Peyer's patch (tissue), 4 donors: ENCODE measurements at regions not wholly inside any gene's neighbourhood (a gene's known extent, or its start where the extent isn't known, plus 50 kb on each side); places are given as distances from the start of the nearest gene placed in this dataset.

Source experiments
- DNase-seq, 3 donors: peaks; one replicate each; pipeline ENCODE4 v3.0.0-alpha.2; 2017 to 2019
- H3K27ac ChIP-seq, 4 donors: fragments of 200-600 bp; sonication (generic); one replicate each; pipeline ENCODE4 v1.5.1; 2016 to 2019
- H3K27me3 ChIP-seq, 2 donors: fragments of 200-600 bp; sonication (generic); one replicate each; pipeline ENCODE4 v1.5.1; 2019
- H3K36me3 ChIP-seq, 3 donors: fragments of 200-600 bp; sonication (generic); one replicate each; pipeline ENCODE4 v1.5.1; 2016 to 2019
- H3K4me1 ChIP-seq, 4 donors: fragments of 200-600 bp; sonication (generic); one replicate each; pipeline ENCODE4 v1.5.1; 2016 to 2019
- H3K4me3 ChIP-seq, 4 donors: fragments of 200-600 bp; sonication (generic); 1 replicate in 3 of 4; 2 replicates in 1 of 4; pipeline ENCODE4 v1.5.1; 2016 to 2019; ENCODE audit warnings: mild to moderate bottlenecking in 1 of 4
- H3K9me3 ChIP-seq, 4 donors: fragments of 200-600 bp; sonication (generic); one replicate each; pipeline ENCODE4 v1.5.1; 2016 to 2019; ENCODE audit warnings: mild to moderate bottlenecking in 1 of 4
- CTCF ChIP-seq, 6 experiments: fragments of 450-650 bp in 4 of 6; fragments of 200-600 bp in 2 of 6; sonication (generic) in 1 of 6; IDR thresholded peaks; one replicate each; pipeline ENCODE4 v1.5.1; 2017 to 2019; ENCODE audit warnings: antibody characterized with exemption in 6 of 6, mild to moderate bottlenecking in 3 of 6, moderate library complexity in 1 of 6
- POLR2A ChIP-seq, 2 donors: fragments of 450-650 bp; IDR thresholded peaks; one replicate each; pipeline ENCODE4 v1.5.1; 2017; ENCODE audit warnings: antibody characterized with exemption in 2 of 2, mild to moderate bottlenecking in 2 of 2, moderate library complexity in 2 of 2

GRCh38 chr6:23608931-23609435 is 517.0 kb upstream of the NRSN1 start:
- TF ChIP-seq CTCF (IDR thresholded peaks at IDR 0.05) (no peak), POLR2A (IDR thresholded peaks at IDR 0.05) (no peak)
- H3K4me3 ChIP-seq = no peak overlapping the region
- H3K27me3 ChIP-seq = no peaks in the 10 kb centered on the region
- no peaks in the 10 kb centered on the region for H3K9me3 ChIP-seq
- no peaks in the 10 kb centered on the region for H3K4me1 ChIP-seq
- DNase-seq = no peak
- no peak overlapping the region for H3K27ac ChIP-seq
- H3K36me3 ChIP-seq = no peaks in the 10 kb centered on the region

- TF ChIP-seq POLR2A (IDR thresholded peaks at IDR 0.05) (no peak), CTCF (IDR thresholded peaks at IDR 0.05) (no peak)
- no peak for DNase-seq
- Histone ChIP-seq H3K4me3 (no peak overlapping the region), H3K4me1 (no peaks in the 10 kb centered on the region), H3K36me3 (no peaks in the 10 kb centered on the region), H3K9me3 (no peaks in the 10 kb centered on the region), H3K27ac (no peak overlapping the region), H3K27me3 (no peaks in the 10 kb centered on the region)
Observed at GRCh38 chr6:23611776-23612381, 514.1 kb upstream of the NRSN1 start.

GRCh38 chr6:23618366-23618765 is 507.6 kb upstream of the NRSN1 start:
- Histone ChIP-seq H3K4me1 (peaks cover 0 to 4% (median 0%) of the 10 kb centered on the region in 4 donors), H3K27ac (no peak overlapping the region), H3K9me3 (no peaks in the 10 kb centered on the region), H3K36me3 (no peaks in the 10 kb centered on the region), H3K27me3 (no peaks in the 10 kb centered on the region), H3K4me3 (no peak overlapping the region)
- TF ChIP-seq CTCF (IDR thresholded peaks at IDR 0.05) (no peak), POLR2A (IDR thresholded peaks at IDR 0.05) (no peak)
- DNase-seq = no peak

- no peak for TF ChIP-seq POLR2A (IDR thresholded peaks at IDR 0.05)
- TF ChIP-seq CTCF (IDR thresholded peaks at IDR 0.05) = no peak
- no peaks in the 10 kb centered on the region for H3K9me3 ChIP-seq
- no peaks in the 10 kb centered on the region for H3K36me3 ChIP-seq
- no peaks in the 10 kb centered on the region for H3K27me3 ChIP-seq
- DNase-seq = no peak
- no peak overlapping the region for H3K4me3 ChIP-seq
- peaks cover 0 to 4% (median 0%) of the 10 kb centered on the region in 4 donors for H3K4me1 ChIP-seq
- no peak overlapping the region for H3K27ac ChIP-seq
Observed at GRCh38 chr6:23620911-23621401, 505.1 kb upstream of the NRSN1 start.

- no peak for DNase-seq
- H3K9me3 ChIP-seq = no peaks in the 10 kb centered on the region
- H3K4me1 ChIP-seq = no peaks in the 10 kb centered on the region
- no peak overlapping the region for H3K4me3 ChIP-seq
- no peak overlapping the region for H3K27ac ChIP-seq
- H3K36me3 ChIP-seq = no peaks in the 10 kb centered on the region
- H3K27me3 ChIP-seq = no peaks in the 10 kb centered on the region
- TF ChIP-seq POLR2A (IDR thresholded peaks at IDR 0.05) (no peak), CTCF (IDR thresholded peaks at IDR 0.05) (no peak)
Observed at GRCh38 chr6:23630726-23631635, 495.0 kb upstream of the NRSN1 start.
